Coronary artery (tissue), 2 donors: ENCODE measurements at regions not wholly inside any gene's neighbourhood (a gene's known extent, or its start where the extent isn't known, plus 50 kb on each side); places are given as distances from the start of the nearest gene placed in this dataset.

ENCODE experiments used
- DNase-seq: peaks from one replicate; pipeline ENCODE4 v3.0.0-alpha.2; 2017; ENCODE audit warnings: low spot score
- H3K27ac ChIP-seq, 2 donors: fragments of 200-600 bp; sonication (generic); one replicate each; pipeline ENCODE4 v1.5.1; 2016 to 2019
- H3K4me3 ChIP-seq: fragments of 200-600 bp; sonication (generic); 2 replicates; pipeline ENCODE4 v1.5.1; 2016; ENCODE audit warnings: mild to moderate bottlenecking, moderate library complexity
- TF ChIP-seq, protein P1 (sequence below): fragments of 200-600 bp; sonication (generic); IDR thresholded peaks from one replicate; pipeline ENCODE4 v1.5.1; 2019; ENCODE audit warnings: antibody characterized with exemption

GRCh38 chr20:24089576-24089975 is 101.0 kb upstream of the GGTLC1 start:
- no peak overlapping the region for H3K27ac ChIP-seq
- TF ChIP-seq, protein P1, sequence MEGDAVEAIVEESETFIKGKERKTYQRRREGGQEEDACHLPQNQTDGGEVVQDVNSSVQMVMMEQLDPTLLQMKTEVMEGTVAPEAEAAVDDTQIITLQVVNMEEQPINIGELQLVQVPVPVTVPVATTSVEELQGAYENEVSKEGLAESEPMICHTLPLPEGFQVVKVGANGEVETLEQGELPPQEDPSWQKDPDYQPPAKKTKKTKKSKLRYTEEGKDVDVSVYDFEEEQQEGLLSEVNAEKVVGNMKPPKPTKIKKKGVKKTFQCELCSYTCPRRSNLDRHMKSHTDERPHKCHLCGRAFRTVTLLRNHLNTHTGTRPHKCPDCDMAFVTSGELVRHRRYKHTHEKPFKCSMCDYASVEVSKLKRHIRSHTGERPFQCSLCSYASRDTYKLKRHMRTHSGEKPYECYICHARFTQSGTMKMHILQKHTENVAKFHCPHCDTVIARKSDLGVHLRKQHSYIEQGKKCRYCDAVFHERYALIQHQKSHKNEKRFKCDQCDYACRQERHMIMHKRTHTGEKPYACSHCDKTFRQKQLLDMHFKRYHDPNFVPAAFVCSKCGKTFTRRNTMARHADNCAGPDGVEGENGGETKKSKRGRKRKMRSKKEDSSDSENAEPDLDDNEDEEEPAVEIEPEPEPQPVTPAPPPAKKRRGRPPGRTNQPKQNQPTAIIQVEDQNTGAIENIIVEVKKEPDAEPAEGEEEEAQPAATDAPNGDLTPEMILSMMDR = no peak
- DNase-seq = no peak
- no peak overlapping the region for H3K4me3 ChIP-seq

DNA sequence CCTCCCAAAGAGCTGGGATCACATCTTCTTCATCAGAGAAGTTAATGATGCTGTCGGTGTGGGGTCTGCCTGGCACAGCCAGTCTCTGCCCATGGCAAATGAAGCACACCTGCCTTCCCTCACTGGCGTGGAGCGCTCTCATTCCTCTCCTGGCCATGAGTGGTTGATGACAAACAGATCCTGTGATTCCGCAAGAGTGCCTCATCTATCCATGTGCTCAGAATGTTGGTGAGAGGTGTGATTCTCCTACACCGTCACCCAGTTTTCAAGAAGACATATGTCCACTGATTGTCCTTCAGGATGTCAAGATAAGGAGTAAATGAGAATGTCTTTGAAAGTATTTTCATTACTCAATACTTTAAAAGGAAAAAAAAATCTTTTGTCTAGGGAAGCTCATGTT is 97.5 kb upstream of the GGTLC1 start:
- no peak overlapping the region for H3K27ac ChIP-seq
- H3K4me3 ChIP-seq = no peak overlapping the region
- TF ChIP-seq, protein P1 = no peak
- DNase-seq = no peak

DNA sequence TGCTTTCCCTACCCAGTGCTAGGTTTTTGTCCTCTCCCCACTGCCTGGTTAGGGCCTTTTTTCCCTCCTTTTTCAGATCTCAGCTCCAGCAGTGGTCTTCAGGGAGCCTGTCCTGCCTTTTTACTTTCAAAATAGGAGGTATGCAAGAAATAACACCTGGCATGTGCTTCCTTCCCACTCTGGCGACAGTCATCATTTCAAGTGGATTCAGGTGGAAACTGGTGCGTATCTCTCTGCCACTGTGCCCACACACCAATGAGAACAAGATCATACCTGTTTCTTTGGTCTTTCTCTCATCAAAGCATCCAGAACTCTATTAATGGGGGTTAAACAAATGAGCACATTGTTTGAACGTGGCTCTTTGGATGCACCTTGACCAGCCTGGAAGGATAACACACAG is 95.7 kb upstream of the GGTLC1 start:
- DNase-seq = no peak
- Histone ChIP-seq H3K4me3 (no peak overlapping the region), H3K27ac (no peak overlapping the region)
- TF ChIP-seq, protein P1 = no peak

DNA sequence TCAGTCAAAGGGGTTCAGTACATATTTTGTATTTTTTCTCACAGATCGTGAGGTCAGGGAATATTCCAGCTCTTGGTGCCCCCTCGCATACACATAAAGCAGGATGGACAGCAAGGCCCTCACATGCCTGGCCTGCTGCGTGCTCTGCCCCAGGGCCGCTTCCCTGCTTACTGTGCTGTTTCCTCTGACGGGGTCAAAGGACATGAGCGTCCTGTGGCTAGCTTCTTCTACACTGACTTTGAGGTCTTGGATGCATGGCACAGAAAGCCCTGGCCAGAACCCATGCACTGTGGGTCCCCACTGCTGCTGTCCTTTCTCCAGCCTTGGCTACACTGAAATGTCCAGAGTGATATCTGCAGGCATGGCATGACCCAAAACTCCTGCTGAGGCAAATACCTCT is 92.5 kb upstream of the GGTLC1 start:
- TF ChIP-seq, protein P1 = no peak
- Histone ChIP-seq H3K27ac (no peak overlapping the region), H3K4me3 (no peak overlapping the region)
- DNase-seq = no peak

DNA sequence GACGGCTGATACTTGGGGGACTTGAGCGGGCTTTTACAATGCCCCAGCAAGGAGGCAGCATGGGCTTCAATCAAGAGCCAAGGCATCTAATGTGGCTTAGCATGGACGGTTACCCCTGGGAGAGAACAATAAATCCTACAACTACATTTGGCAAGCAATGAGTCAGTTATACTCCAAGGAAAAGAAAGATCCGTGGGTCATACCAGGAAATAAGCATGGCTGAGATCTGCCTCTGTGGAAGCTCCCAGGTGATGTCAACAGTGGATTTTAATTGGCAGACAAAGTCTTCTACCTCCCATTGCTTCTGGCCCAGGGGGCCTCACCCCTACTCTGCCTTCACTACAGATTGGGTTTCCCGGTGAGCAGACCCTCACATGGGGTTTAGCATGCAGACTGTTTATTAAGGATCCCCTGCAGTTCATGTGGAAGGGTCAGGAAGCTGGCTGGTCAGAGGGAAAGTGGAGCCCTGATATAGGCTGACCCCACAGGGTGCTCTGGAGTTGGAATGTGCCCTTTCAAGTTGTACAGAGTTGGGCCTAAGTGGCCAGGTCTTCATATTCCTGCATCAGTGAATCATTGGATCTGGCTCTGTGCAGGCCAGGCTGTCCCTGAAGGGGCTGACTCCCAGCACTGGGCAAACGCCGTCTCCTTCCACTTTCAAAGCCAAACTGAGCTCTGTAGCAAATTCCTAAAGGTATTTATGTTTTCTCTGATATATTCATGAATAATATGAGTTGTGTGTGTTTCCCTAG is 91.3 kb upstream of the GGTLC1 start:
- DNase-seq = no peak
- TF ChIP-seq, protein P1 = no peak
- Histone ChIP-seq H3K27ac (no peak overlapping the region), H3K4me3 (no peak overlapping the region)

GRCh38 chr20:24077145-24077544 is 88.6 kb upstream of the GGTLC1 start:
- H3K4me3 ChIP-seq = no peak overlapping the region
- no peak overlapping the region for H3K27ac ChIP-seq
- TF ChIP-seq, protein P1 = no peak
- no peak for DNase-seq

DNA sequence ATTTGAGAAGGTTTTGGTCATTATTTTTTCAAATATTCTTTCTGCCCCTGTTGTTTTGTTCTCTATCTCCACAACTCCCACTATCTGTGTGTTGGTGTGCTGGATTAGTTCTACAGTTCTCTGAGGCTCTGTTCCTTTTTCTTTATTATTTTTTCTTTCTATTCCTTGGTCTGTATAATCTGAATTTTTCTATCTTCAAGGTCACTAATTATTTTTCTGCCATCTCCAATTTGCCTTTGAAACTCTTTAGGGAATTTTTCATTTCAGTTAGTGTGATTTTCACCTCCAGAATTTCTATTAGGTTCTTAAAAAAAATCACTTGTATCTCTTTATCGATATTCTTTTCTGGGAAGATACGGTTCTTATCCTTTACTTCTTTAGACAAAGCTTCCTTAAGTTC is 82.1 kb upstream of the GGTLC1 start:
- Histone ChIP-seq H3K27ac (no peak overlapping the region), H3K4me3 (no peak overlapping the region)
- TF ChIP-seq, protein P1 = no peak
- DNase-seq = no peak
